ENCODE measurements at regions not wholly inside any gene's neighbourhood (a gene's known extent, or its start where the extent isn't known, plus 50 kb on each side); places are given as distances from the start of the nearest gene placed in this dataset.

GRCh38 chr5:136703706-136704105 is 338.4 kb upstream of the TRPC7 start:
- H3K27ac ChIP-seq (ENCODE audit: low read length), result no peak overlapping the region
- H3K9me3 ChIP-seq (ENCODE audit: control insufficient read depth, insufficient read depth, low read length), result no peaks in the 10 kb centered on the region
- no peak overlapping the region for H3K4me3 ChIP-seq (ENCODE audit: low read length)
- no peaks in the 10 kb centered on the region for H3K36me3 ChIP-seq (ENCODE audit: control insufficient read depth, insufficient read depth, low read length)
- no peak for DNase-seq (ENCODE audit: low read depth, low spot score)
- H3K4me1 ChIP-seq (ENCODE audit: control insufficient read depth, insufficient read depth, low read length), result no peaks in the 10 kb centered on the region
- WGBS (ENCODE audit: insufficient coverage, insufficient read length), result no CpG with 5 or more reads among the region's 1 CpG
- H3K27me3 ChIP-seq (ENCODE audit: control insufficient read depth, insufficient read depth, low read length), result no peaks in the 10 kb centered on the region

- no peak for DNase-seq (ENCODE audit: low read depth, low spot score)
- H3K9me3 ChIP-seq (ENCODE audit: control insufficient read depth, insufficient read depth, low read length), result no peaks in the 10 kb centered on the region
- no peaks in the 10 kb centered on the region for H3K36me3 ChIP-seq (ENCODE audit: control insufficient read depth, insufficient read depth, low read length)
- H3K27me3 ChIP-seq (ENCODE audit: control insufficient read depth, insufficient read depth, low read length), result no peaks in the 10 kb centered on the region
- H3K27ac ChIP-seq (ENCODE audit: low read length), result no peak overlapping the region
- H3K4me3 ChIP-seq (ENCODE audit: low read length), result no peak overlapping the region
- no CpG with 5 or more reads among the region's 2 CpGs for WGBS (ENCODE audit: insufficient coverage, insufficient read length)
- no peaks in the 10 kb centered on the region for H3K4me1 ChIP-seq (ENCODE audit: control insufficient read depth, insufficient read depth, low read length)
Measured at GRCh38 chr5:136703036-136703435, 337.7 kb upstream of the TRPC7 start.

- WGBS (ENCODE audit: insufficient coverage, insufficient read length), result no CpG with 5 or more reads among the region's 1 CpG
- no peak overlapping the region for H3K4me3 ChIP-seq (ENCODE audit: low read length)
- no peak for DNase-seq (ENCODE audit: low read depth, low spot score)
- H3K9me3 ChIP-seq (ENCODE audit: control insufficient read depth, insufficient read depth, low read length), result no peaks in the 10 kb centered on the region
- no peak overlapping the region for H3K27ac ChIP-seq (ENCODE audit: low read length)
- H3K4me1 ChIP-seq (ENCODE audit: control insufficient read depth, insufficient read depth, low read length), result no peaks in the 10 kb centered on the region
- no peaks in the 10 kb centered on the region for H3K36me3 ChIP-seq (ENCODE audit: control insufficient read depth, insufficient read depth, low read length)
- H3K27me3 ChIP-seq (ENCODE audit: control insufficient read depth, insufficient read depth, low read length), result no peaks in the 10 kb centered on the region
Measured at GRCh38 chr5:136701191-136701590, 335.8 kb upstream of the TRPC7 start.

- Histone ChIP-seq H3K27me3 (ENCODE audit: control insufficient read depth, insufficient read depth, low read length) (no peaks in the 10 kb centered on the region), H3K36me3 (ENCODE audit: control insufficient read depth, insufficient read depth, low read length) (no peaks in the 10 kb centered on the region), H3K9me3 (ENCODE audit: control insufficient read depth, insufficient read depth, low read length) (no peaks in the 10 kb centered on the region), H3K27ac (ENCODE audit: low read length) (no peak overlapping the region), H3K4me3 (ENCODE audit: low read length) (no peak overlapping the region), H3K4me1 (ENCODE audit: control insufficient read depth, insufficient read depth, low read length) (no peaks in the 10 kb centered on the region)
- WGBS (ENCODE audit: insufficient coverage, insufficient read length), result no CpG with 5 or more reads among the region's 7 CpGs
- DNase-seq (ENCODE audit: low read depth, low spot score), result no peak
Measured at GRCh38 chr5:136699651-136700050, 334.3 kb upstream of the TRPC7 start.

- no peak for DNase-seq (ENCODE audit: low read depth, low spot score)
- Histone ChIP-seq H3K36me3 (ENCODE audit: control insufficient read depth, insufficient read depth, low read length) (no peaks in the 10 kb centered on the region), H3K27ac (ENCODE audit: low read length) (no peak overlapping the region), H3K4me1 (ENCODE audit: control insufficient read depth, insufficient read depth, low read length) (no peaks in the 10 kb centered on the region), H3K4me3 (ENCODE audit: low read length) (no peak overlapping the region), H3K9me3 (ENCODE audit: control insufficient read depth, insufficient read depth, low read length) (no peaks in the 10 kb centered on the region), H3K27me3 (ENCODE audit: control insufficient read depth, insufficient read depth, low read length) (no peaks in the 10 kb centered on the region)
- WGBS (ENCODE audit: insufficient coverage, insufficient read length), result 100% methylated on average over 1 of the region's 5 CpGs
Measured at GRCh38 chr5:136698970-136699369, 333.6 kb upstream of the TRPC7 start.

GRCh38 chr5:136694258-136694657 is 328.9 kb upstream of the TRPC7 start:
- no peaks in the 10 kb centered on the region for H3K27me3 ChIP-seq (ENCODE audit: control insufficient read depth, insufficient read depth, low read length)
- H3K9me3 ChIP-seq (ENCODE audit: control insufficient read depth, insufficient read depth, low read length), result no peaks in the 10 kb centered on the region
- H3K4me3 ChIP-seq (ENCODE audit: low read length), result no peak overlapping the region
- WGBS (ENCODE audit: insufficient coverage, insufficient read length), result no CpG with 5 or more reads among the region's 4 CpGs
- DNase-seq (ENCODE audit: low read depth, low spot score), result no peak
- H3K4me1 ChIP-seq (ENCODE audit: control insufficient read depth, insufficient read depth, low read length), result no peaks in the 10 kb centered on the region
- no peaks in the 10 kb centered on the region for H3K36me3 ChIP-seq (ENCODE audit: control insufficient read depth, insufficient read depth, low read length)
- H3K27ac ChIP-seq (ENCODE audit: low read length), result no peak overlapping the region

GRCh38 chr5:136689552-136689951 is 324.2 kb upstream of the TRPC7 start:
- Histone ChIP-seq H3K27ac (ENCODE audit: low read length) (no peak overlapping the region), H3K4me1 (ENCODE audit: control insufficient read depth, insufficient read depth, low read length) (no peaks in the 10 kb centered on the region), H3K9me3 (ENCODE audit: control insufficient read depth, insufficient read depth, low read length) (peaks cover 2% of the 10 kb centered on the region; the same call in 1 of the 2 replicates), H3K4me3 (ENCODE audit: low read length) (no peak overlapping the region), H3K36me3 (ENCODE audit: control insufficient read depth, insufficient read depth, low read length) (no peaks in the 10 kb centered on the region), H3K27me3 (ENCODE audit: control insufficient read depth, insufficient read depth, low read length) (no peaks in the 10 kb centered on the region)
- no peak for DNase-seq (ENCODE audit: low read depth, low spot score)
- no CpG with 5 or more reads among the region's 2 CpGs for WGBS (ENCODE audit: insufficient coverage, insufficient read length)

GRCh38 chr5:136686192-136686872 is 321.0 kb upstream of the TRPC7 start:
- Histone ChIP-seq H3K9me3 (ENCODE audit: control insufficient read depth, insufficient read depth, low read length) (peaks cover 3% of the 10 kb centered on the region), H3K4me3 (ENCODE audit: low read length) (no peak overlapping the region), H3K27ac (ENCODE audit: low read length) (no peak overlapping the region), H3K4me1 (ENCODE audit: control insufficient read depth, insufficient read depth, low read length) (no peaks in the 10 kb centered on the region), H3K27me3 (ENCODE audit: control insufficient read depth, insufficient read depth, low read length) (no peaks in the 10 kb centered on the region), H3K36me3 (ENCODE audit: control insufficient read depth, insufficient read depth, low read length) (no peaks in the 10 kb centered on the region)
- no CpG with 5 or more reads among the region's 1 CpG for WGBS (ENCODE audit: insufficient coverage, insufficient read length)
- peak; percentile 27 for DNase-seq (ENCODE audit: low read depth, low spot score)

GRCh38 chr5:136682986-136683385 is 317.6 kb upstream of the TRPC7 start:
- Histone ChIP-seq H3K36me3 (ENCODE audit: control insufficient read depth, insufficient read depth, low read length) (no peaks in the 10 kb centered on the region), H3K4me3 (ENCODE audit: low read length) (no peak overlapping the region), H3K4me1 (ENCODE audit: control insufficient read depth, insufficient read depth, low read length) (no peaks in the 10 kb centered on the region), H3K9me3 (ENCODE audit: control insufficient read depth, insufficient read depth, low read length) (peaks cover 3% of the 10 kb centered on the region), H3K27ac (ENCODE audit: low read length) (no peak overlapping the region), H3K27me3 (ENCODE audit: control insufficient read depth, insufficient read depth, low read length) (no peaks in the 10 kb centered on the region)
- no peak for DNase-seq (ENCODE audit: low read depth, low spot score)
- no CpG with 5 or more reads among the region's 1 CpG for WGBS (ENCODE audit: insufficient coverage, insufficient read length)

GRCh38 chr5:136679233-136679632 is 313.9 kb upstream of the TRPC7 start:
- H3K27me3 ChIP-seq (ENCODE audit: control insufficient read depth, insufficient read depth, low read length), result no peaks in the 10 kb centered on the region
- H3K36me3 ChIP-seq (ENCODE audit: control insufficient read depth, insufficient read depth, low read length), result no peaks in the 10 kb centered on the region
- no peaks in the 10 kb centered on the region for H3K4me1 ChIP-seq (ENCODE audit: control insufficient read depth, insufficient read depth, low read length)
- no peak overlapping the region for H3K4me3 ChIP-seq (ENCODE audit: low read length)
- no CpG with 5 or more reads among the region's 9 CpGs for WGBS (ENCODE audit: insufficient coverage, insufficient read length)
- peaks cover 1% of the 10 kb centered on the region; the same call in 1 of the 2 replicates for H3K9me3 ChIP-seq (ENCODE audit: control insufficient read depth, insufficient read depth, low read length)
- no peak overlapping the region for H3K27ac ChIP-seq (ENCODE audit: low read length)
- no peak for DNase-seq (ENCODE audit: low read depth, low spot score)

GRCh38 chr5:136677217-136677616 is 311.9 kb upstream of the TRPC7 start:
- no peak overlapping the region for H3K27ac ChIP-seq (ENCODE audit: low read length)
- no peaks in the 10 kb centered on the region for H3K36me3 ChIP-seq (ENCODE audit: control insufficient read depth, insufficient read depth, low read length)
- no peaks in the 10 kb centered on the region for H3K27me3 ChIP-seq (ENCODE audit: control insufficient read depth, insufficient read depth, low read length)
- WGBS (ENCODE audit: insufficient coverage, insufficient read length), result no CpG with 5 or more reads among the region's 3 CpGs
- DNase-seq (ENCODE audit: low read depth, low spot score), result no peak
- peaks cover 1% of the 10 kb centered on the region; the same call in 1 of the 2 replicates for H3K9me3 ChIP-seq (ENCODE audit: control insufficient read depth, insufficient read depth, low read length)
- H3K4me3 ChIP-seq (ENCODE audit: low read length), result no peak overlapping the region
- H3K4me1 ChIP-seq (ENCODE audit: control insufficient read depth, insufficient read depth, low read length), result no peaks in the 10 kb centered on the region

All from iPS DF 6.9 (cell line).